IPS-NIHi11 (cell line): ENCODE measurements at regions not wholly inside any gene's neighbourhood (a gene's known extent, or its start where the extent isn't known, plus 50 kb on each side); places are given as distances from the start of the nearest gene placed in this dataset.

Experiments
- DNase-seq: peaks from one replicate; pipeline ENCODE4 v3.0.0; 2012; ENCODE audit warnings: mixed read lengths, low spot score

DNA sequence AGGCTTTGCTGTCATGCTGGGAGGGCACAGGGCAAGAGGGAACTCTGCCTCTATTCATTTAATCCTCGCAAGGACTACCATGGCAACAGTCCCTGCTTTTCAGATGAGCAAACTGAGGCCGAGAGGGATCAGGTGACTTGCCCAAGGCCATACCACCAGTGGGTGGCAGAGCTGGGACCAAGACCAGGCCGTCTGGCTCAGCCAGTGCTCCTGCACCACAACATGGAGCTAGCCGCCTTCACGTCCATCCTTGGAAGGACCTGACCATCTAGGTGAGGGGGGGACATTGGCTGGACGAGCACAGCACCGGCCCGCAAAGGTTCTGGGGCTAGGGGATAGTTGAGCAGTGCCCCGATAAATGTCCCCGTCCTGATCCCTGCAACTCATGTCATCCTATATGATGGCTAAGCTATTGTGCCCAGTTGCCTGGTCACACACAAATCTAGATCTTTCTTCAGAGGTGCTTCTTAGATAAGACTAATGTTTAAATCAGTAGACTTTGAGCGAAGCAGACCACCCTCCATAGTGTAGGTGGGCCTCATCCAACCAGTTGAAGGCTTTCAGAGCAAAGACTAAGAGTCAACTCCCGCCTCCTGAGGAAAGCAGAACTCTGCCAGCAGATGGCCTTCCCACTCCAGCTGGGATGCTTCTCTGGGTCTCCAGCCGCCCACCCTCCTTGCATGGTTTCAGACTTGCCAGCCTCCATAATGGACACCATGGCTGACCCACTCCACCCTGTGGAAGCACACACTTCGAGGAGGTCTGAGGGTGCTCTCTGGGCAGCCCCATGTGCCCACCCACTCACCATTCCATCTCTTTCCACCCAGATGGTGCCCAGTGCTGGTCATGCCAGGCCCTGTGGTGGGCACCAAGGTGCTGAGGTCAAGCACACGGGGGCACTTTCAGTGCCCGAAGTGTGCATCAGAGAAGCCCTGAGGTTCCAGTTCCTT lies 214.8 kb upstream of the RAB6C start:
- DNase-seq: no peak

- no peak for DNase-seq
Observed at GRCh38 chr2:129765326-129765677, 214.2 kb upstream of the RAB6C start.

GRCh38 chr2:129765678-129766351 lies 213.7 kb upstream of the RAB6C start:
- DNase-seq: no peak

GRCh38 chr2:129766374-129766993 lies 213.0 kb upstream of the RAB6C start:
- DNase-seq: no peak

GRCh38 chr2:129767346-129768035 lies 212.0 kb upstream of the RAB6C start:
- no peak for DNase-seq

- peak; percentile 39 for DNase-seq
Observed at GRCh38 chr2:129768036-129768386, 211.5 kb upstream of the RAB6C start.

GRCh38 chr2:129768485-129769184 lies 210.8 kb upstream of the RAB6C start:
- no peak for DNase-seq

DNA sequence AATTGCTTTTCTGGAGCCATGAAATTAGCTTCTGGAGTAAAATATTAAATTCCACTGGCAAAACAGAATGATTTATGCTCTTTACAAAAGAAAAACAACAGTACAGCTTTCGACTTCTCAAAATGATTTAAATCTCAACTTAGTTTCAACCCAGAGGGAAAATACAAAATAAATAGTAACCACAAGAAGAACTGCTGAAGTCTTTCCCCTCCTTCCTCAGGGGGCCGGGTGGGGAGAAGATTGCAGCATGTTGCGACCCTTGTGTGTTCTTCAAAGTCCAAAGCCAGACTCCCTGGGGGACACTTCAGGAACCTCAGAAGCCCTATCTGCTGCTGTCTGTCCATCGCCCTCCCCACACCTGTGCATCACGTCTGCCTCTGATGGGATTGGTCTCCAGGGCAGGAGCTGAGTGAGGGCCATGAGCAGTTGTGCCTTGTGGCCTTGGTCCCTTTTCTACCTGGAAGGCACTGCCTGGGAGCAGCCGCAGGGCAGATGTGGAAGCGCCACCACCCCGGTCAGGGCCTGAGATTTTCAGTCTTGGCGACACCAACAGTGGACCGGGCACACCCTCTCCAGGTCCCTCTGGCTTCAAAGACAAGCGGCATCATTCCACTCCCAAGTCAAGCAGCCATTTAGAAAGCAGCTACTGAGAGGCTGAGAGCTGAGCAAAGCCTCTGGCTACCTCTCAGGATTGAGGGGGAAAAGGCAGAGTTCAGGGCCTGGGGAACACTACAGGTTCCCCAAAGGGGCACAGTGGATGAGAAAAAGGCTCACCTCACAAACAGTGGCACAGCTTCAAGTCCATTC lies 210.1 kb upstream of the RAB6C start:
- no peak for DNase-seq

DNA sequence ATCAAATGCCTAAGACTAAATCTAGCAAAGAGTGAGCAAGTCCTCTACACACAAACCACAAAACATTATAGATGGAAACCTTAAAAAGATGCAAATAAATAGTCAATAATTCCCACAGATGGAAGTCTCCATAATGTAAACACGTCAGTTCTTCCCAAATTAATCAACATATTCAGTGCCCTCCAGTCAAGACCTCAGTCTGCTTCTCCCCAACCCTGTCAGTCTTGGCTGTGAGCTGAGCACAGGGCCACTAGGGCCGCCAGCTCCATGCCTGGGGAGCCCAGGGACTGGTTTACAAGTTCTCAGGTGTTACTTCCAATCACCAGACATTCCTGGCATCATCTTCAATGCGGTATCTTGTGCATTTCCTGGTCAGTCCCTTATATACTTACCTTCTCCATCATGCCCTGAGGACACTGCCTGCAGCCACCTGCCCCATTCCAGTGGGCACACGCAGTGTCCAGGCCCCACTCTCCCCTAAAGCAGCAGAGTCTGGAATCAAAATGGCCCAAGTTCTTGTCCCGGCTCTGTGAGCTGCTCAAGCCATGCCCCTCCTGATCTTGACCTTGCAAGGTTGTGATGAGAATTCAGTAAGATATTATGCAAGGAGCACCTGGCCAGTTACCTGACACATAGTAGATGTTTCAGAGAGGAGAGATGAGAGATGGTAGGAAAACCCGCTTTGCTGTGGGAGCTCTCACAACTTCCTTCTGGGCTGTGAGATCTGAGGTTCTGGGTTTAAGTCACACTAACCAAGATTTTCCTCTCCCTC lies 207.9 kb upstream of the RAB6C start:
- no peak for DNase-seq

- no peak for DNase-seq
Observed at GRCh38 chr2:129772190-129772579, 207.3 kb upstream of the RAB6C start.

- no peak for DNase-seq
Observed at GRCh38 chr2:129775952-129776653, 203.4 kb upstream of the RAB6C start.

- no peak for DNase-seq
Observed at GRCh38 chr2:129777146-129777545, 202.3 kb upstream of the RAB6C start.

- DNase-seq: no peak
Observed at GRCh38 chr2:129777762-129778583, 201.5 kb upstream of the RAB6C start.

DNA sequence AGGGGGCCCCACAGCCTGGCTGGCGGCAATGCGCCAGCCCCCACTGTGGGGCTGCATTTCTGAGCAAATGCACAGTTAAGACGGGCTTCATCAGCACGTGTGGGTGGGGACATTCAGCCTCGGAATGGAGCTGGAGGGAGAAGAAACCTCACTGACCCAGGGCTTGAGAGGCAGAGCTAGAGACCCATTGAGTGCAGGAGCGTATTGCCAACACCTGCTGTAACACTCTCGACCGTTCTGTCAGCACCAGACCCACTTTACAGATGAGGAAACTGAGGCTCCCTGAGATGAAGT lies 200.9 kb upstream of the RAB6C start:
- DNase-seq: no peak

- no peak for DNase-seq
Observed at GRCh38 chr2:129779783-129780182, 199.7 kb upstream of the RAB6C start.

- DNase-seq: no peak
Observed at GRCh38 chr2:129780316-129781270, 198.9 kb upstream of the RAB6C start.

DNA sequence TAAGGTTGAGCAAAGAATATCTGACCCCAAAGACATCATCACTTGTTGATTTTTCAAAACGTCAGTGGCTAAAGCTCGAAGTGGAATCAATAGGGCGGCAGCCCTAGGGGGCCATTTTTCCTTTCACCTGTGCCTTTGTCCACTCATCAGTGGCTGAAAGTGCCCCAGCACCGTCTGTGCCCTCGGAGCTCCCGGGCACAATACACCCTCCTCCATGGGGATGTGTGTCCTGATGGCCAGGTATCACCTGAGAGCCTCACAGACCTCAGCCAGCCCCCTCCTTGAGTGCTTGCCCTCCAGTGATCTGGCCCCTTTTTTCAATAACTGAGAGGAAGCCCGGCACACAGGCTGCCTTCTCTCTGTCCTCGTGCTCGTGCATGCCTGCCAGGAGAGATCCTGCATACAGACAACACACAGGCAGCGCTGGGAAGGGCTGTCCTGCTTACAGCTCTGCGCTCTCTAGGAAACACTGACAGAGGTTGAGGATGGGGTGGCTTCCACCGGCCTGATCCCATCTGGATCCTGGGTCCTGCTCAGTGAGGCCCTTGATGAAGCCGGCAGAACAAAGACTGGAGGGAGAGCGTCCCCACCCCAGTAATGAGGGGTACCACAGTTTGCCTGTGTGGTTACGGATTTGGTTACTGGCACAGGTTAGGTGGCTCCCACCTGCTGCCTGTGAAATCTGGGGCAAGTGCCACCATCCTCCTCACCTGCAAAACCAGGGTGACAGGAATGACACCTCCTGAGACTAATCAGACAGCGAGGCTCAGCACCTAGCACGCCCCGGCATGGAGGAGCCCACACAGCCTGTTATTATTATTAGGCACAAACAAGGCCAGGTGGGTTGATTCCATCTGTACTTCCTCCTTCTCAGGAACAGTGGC lies 197.5 kb upstream of the RAB6C start:
- no peak for DNase-seq
